ENCODE measurements at regions not wholly inside any gene's neighbourhood (a gene's known extent, or its start where the extent isn't known, plus 50 kb on each side); places are given as distances from the start of the nearest gene placed in this dataset.

GRCh38 chr13:31063772-31064171, 97.9 kb downstream of the HSPH1 start:
- TF ChIP-seq, protein P1, sequence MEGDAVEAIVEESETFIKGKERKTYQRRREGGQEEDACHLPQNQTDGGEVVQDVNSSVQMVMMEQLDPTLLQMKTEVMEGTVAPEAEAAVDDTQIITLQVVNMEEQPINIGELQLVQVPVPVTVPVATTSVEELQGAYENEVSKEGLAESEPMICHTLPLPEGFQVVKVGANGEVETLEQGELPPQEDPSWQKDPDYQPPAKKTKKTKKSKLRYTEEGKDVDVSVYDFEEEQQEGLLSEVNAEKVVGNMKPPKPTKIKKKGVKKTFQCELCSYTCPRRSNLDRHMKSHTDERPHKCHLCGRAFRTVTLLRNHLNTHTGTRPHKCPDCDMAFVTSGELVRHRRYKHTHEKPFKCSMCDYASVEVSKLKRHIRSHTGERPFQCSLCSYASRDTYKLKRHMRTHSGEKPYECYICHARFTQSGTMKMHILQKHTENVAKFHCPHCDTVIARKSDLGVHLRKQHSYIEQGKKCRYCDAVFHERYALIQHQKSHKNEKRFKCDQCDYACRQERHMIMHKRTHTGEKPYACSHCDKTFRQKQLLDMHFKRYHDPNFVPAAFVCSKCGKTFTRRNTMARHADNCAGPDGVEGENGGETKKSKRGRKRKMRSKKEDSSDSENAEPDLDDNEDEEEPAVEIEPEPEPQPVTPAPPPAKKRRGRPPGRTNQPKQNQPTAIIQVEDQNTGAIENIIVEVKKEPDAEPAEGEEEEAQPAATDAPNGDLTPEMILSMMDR (IDR thresholded peaks at IDR 0.05; ENCODE audit: insufficient read depth, low read length), result no peak
- no peak for TF ChIP-seq GABPA (IDR thresholded peaks at IDR 0.05; ENCODE audit: low read depth)
- no peak for TF ChIP-seq SPI1 (IDR thresholded peaks at IDR 0.05; ENCODE audit: borderline replicate concordance, low read depth)
